ENCODE measurements at regions not wholly inside any gene's neighbourhood (a gene's known extent, or its start where the extent isn't known, plus 50 kb on each side); places are given as distances from the start of the nearest gene placed in this dataset.

DNA sequence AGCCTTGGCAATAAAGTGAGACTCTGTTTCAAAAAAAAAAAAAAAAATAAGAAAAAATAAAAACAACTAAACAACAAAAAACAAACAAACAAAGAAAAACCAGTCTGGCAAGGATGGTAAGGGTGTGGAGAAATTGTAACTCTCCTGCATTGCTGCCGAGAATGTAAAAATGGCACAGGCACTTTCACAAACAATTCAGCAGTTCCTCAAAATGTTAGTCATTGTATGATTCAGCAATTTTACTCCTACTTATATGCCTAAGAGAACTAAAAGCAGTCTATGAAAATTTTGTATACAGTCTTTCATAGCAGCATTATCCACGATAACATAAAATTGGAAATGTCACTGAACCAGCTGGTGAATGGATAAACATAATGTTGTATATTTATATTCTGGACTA, 280.4 kb downstream of the CDH9 start:
- no peaks in the 10 kb centered on the region for H3K9me3 ChIP-seq (replicated peaks; ENCODE audit: insufficient read depth, low read length)
- no peak for TF ChIP-seq CTCF (IDR thresholded peaks at IDR 0.05; ENCODE audit: low read length)
- no peak overlapping the region for H3K4me2 ChIP-seq (ENCODE audit: low read depth, low read length)
- no peaks in the 10 kb centered on the region for H3K79me2 ChIP-seq (ENCODE audit: low read length)
- H4K20me1 ChIP-seq (ENCODE audit: insufficient read depth, low read length) = no peaks in the 10 kb centered on the region
- H3K27ac ChIP-seq (ENCODE audit: low read length) = no peak overlapping the region
- H3F3A ChIP-seq (ENCODE audit: insufficient read depth, low read length) = no peaks in the 10 kb centered on the region
- H3K9ac ChIP-seq (ENCODE audit: low read length) = no peak overlapping the region
- H3K27me3 ChIP-seq (replicated peaks; ENCODE audit: insufficient read depth, low read length) = no peaks in the 10 kb centered on the region
- no peaks in the 10 kb centered on the region for H3K4me1 ChIP-seq (ENCODE audit: low read length)
- DNase-seq = peak; percentile 33
- H3K36me3 ChIP-seq (replicated peaks; ENCODE audit: insufficient read depth, low read length) = no peaks in the 10 kb centered on the region
- no peak overlapping the region for H2AFZ ChIP-seq (ENCODE audit: low read length)
- no peaks in the 10 kb centered on the region for H3K9me2 ChIP-seq (replicated peaks; ENCODE audit: insufficient read depth, low read length)
- no peak overlapping the region for H3K4me3 ChIP-seq (ENCODE audit: low read length)

GRCh38 chr5:26749829-26750228, 288.6 kb downstream of the CDH9 start:
- Histone ChIP-seq H3K4me1 (ENCODE audit: low read length) (no peaks in the 10 kb centered on the region), H3K9ac (ENCODE audit: low read length) (no peak overlapping the region), H3K4me3 (ENCODE audit: low read length) (no peak overlapping the region), H3F3A (ENCODE audit: insufficient read depth, low read length) (no peaks in the 10 kb centered on the region), H3K9me3 (replicated peaks; ENCODE audit: insufficient read depth, low read length) (no peaks in the 10 kb centered on the region), H3K27me3 (replicated peaks; ENCODE audit: insufficient read depth, low read length) (no peaks in the 10 kb centered on the region), H2AFZ (ENCODE audit: low read length) (no peak overlapping the region), H3K4me2 (ENCODE audit: low read depth, low read length) (no peak overlapping the region), H3K79me2 (ENCODE audit: low read length) (no peaks in the 10 kb centered on the region), H3K36me3 (replicated peaks; ENCODE audit: insufficient read depth, low read length) (no peaks in the 10 kb centered on the region), H4K20me1 (ENCODE audit: insufficient read depth, low read length) (no peaks in the 10 kb centered on the region), H3K27ac (ENCODE audit: low read length) (no peak overlapping the region), H3K9me2 (replicated peaks; ENCODE audit: insufficient read depth, low read length) (no peaks in the 10 kb centered on the region)
- DNase-seq = no peak
- TF ChIP-seq EZH2 (optimal IDR thresholded peaks at IDR 0.05; ENCODE audit: low read depth, low read length) (no peak), EZH2phosphoT487 (IDR thresholded peaks at IDR 0.05; ENCODE audit: low read length) (no peak), CTCF (IDR thresholded peaks at IDR 0.05; ENCODE audit: low read length) (no peak)

GRCh38 chr5:26740182-26740581, 298.2 kb downstream of the CDH9 start:
- H2AFZ ChIP-seq (ENCODE audit: low read length) = no peak overlapping the region
- no peaks in the 10 kb centered on the region for H3K79me2 ChIP-seq (ENCODE audit: low read length)
- H3F3A ChIP-seq (ENCODE audit: insufficient read depth, low read length) = no peaks in the 10 kb centered on the region
- no peak for DNase-seq
- H3K36me3 ChIP-seq (replicated peaks; ENCODE audit: insufficient read depth, low read length) = no peaks in the 10 kb centered on the region
- no peaks in the 10 kb centered on the region for H3K9me3 ChIP-seq (replicated peaks; ENCODE audit: insufficient read depth, low read length)
- no peaks in the 10 kb centered on the region for H4K20me1 ChIP-seq (ENCODE audit: insufficient read depth, low read length)
- no peaks in the 10 kb centered on the region for H3K9me2 ChIP-seq (replicated peaks; ENCODE audit: insufficient read depth, low read length)
- no peak for TF ChIP-seq EZH2phosphoT487 (IDR thresholded peaks at IDR 0.05; ENCODE audit: low read length)
- TF ChIP-seq EZH2 (optimal IDR thresholded peaks at IDR 0.05; ENCODE audit: low read depth, low read length) = no peak
- TF ChIP-seq CTCF (IDR thresholded peaks at IDR 0.05; ENCODE audit: low read length) = no peak
- no peaks in the 10 kb centered on the region for H3K27me3 ChIP-seq (replicated peaks; ENCODE audit: insufficient read depth, low read length)
- H3K4me1 ChIP-seq (ENCODE audit: low read length) = no peaks in the 10 kb centered on the region
- H3K4me2 ChIP-seq (ENCODE audit: low read depth, low read length) = no peak overlapping the region
- H3K9ac ChIP-seq (ENCODE audit: low read length) = no peak overlapping the region
- H3K4me3 ChIP-seq (ENCODE audit: low read length) = no peak overlapping the region
- H3K27ac ChIP-seq (ENCODE audit: low read length) = no peak overlapping the region

Data from MM.1S (cell line).